Karpas-422 (cell line): ENCODE measurements at regions not wholly inside any gene's neighbourhood (a gene's known extent, or its start where the extent isn't known, plus 50 kb on each side); places are given as distances from the start of the nearest gene placed in this dataset.

Source experiments
- DNase-seq: peaks from one replicate; pipeline ENCODE4 v3.0.0-alpha.2; 2015
- H2AFZ ChIP-seq: fragments of 200-600 bp; sonication (generic); 2 replicates; pipeline ENCODE4 v1.6.1; 2014; ENCODE audit warnings: antibody characterized with exemption, low read length, mixed read lengths
- H3K27ac ChIP-seq: fragments of 200-600 bp; sonication (generic); 2 replicates; pipeline ENCODE4 v1.5.1; 2014; ENCODE audit warnings: mild to moderate bottlenecking, low read length, moderate library complexity
- H3K27me3 ChIP-seq: fragments of 200-600 bp; sonication (generic); 2 replicates; pipeline ENCODE4 v1.6.1; 2014; ENCODE audit warnings: low read length, mixed read lengths
- H3K36me3 ChIP-seq: fragments of 200-600 bp; sonication (generic); 2 replicates; pipeline ENCODE4 v1.6.1; 2014; ENCODE audit warnings: low read length, mixed read lengths; ENCODE audit not compliant: insufficient read depth
- H3K4me1 ChIP-seq: fragments of 200-600 bp; sonication (generic); 2 replicates; pipeline ENCODE4 v1.6.1; 2014; ENCODE audit warnings: mild to moderate bottlenecking, low read length, mixed read lengths
- H3K4me2 ChIP-seq: fragments of 200-600 bp; sonication (generic); 2 replicates; pipeline ENCODE4 v1.6.1; 2014; ENCODE audit warnings: low read length, low read depth, mild to moderate bottlenecking; ENCODE audit not compliant: poor library complexity, severe bottlenecking
- H3K4me3 ChIP-seq: fragments of 200-600 bp; sonication (generic); 2 replicates; pipeline ENCODE4 v1.5.1; 2014; ENCODE audit warnings: mild to moderate bottlenecking, antibody characterized with exemption, low read length, mixed read lengths
- H3K79me2 ChIP-seq: fragments of 200-600 bp; sonication (generic); 2 replicates; pipeline ENCODE4 v1.6.1; 2014; ENCODE audit warnings: mild to moderate bottlenecking, low read length, mixed read lengths
- H3K9ac ChIP-seq: fragments of 200-600 bp; sonication (generic); 2 replicates; pipeline ENCODE4 v1.6.0; 2014; ENCODE audit warnings: low read length
- H3K9me2 ChIP-seq: fragments of 200-600 bp; sonication (generic), shearing (Covaris generic); replicated peaks from 2 replicates; pipeline ENCODE4 v1.6.0; 2014; ENCODE audit warnings: mild to moderate bottlenecking, low read length, moderate library complexity; ENCODE audit not compliant: insufficient read depth
- H3K9me3 ChIP-seq: fragments of 300-700, 200-600 bp; sonication (generic); 2 replicates; pipeline ENCODE4 v1.6.1; 2014; ENCODE audit warnings: low read length, mixed read lengths
- H4K20me1 ChIP-seq: fragments of 200-600 bp; sonication (generic); 2 replicates; pipeline ENCODE4 v1.6.1; 2014; ENCODE audit warnings: mild to moderate bottlenecking, antibody characterized with exemption, low read length, low read depth; ENCODE audit not compliant: insufficient read depth

DNA sequence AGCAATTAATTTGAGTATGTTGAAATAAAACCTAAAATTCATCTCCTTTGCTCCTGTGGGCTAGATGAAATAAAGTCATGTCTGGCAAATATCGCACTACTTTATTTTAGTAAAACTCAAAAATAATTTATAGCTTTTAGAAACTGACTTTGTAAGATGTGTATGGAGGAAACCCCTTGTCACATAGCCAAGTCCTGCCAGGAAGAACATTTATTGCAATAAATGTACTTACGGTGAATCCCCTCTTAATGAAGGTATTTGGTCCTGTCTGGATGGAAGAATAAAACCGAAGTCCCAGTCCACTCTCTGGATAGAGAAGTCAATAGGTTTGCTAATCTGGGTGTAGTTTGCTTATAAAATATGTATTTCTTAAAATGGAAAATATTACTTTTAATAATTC, 1226.8 kb upstream of the MAP3K7 start:
- no peak overlapping the region for H3K27ac ChIP-seq
- H3K9me2 ChIP-seq, result no peaks in the 10 kb centered on the region
- no peaks in the 10 kb centered on the region for H3K79me2 ChIP-seq
- no peak overlapping the region for H2AFZ ChIP-seq
- H3K9me3 ChIP-seq, result peaks cover 10% of the 10 kb centered on the region; the same call in 1 of the 2 replicates
- no peak overlapping the region for H3K4me3 ChIP-seq
- DNase-seq, result no peak
- H3K27me3 ChIP-seq, result no peaks in the 10 kb centered on the region
- H3K4me1 ChIP-seq, result no peaks in the 10 kb centered on the region
- no peak overlapping the region for H3K9ac ChIP-seq
- no peak overlapping the region for H3K4me2 ChIP-seq
- H4K20me1 ChIP-seq, result no peaks in the 10 kb centered on the region
- H3K36me3 ChIP-seq, result no peaks in the 10 kb centered on the region

GRCh38 chr6:91812596-91813274, 1225.9 kb upstream of the MAP3K7 start:
- Histone ChIP-seq H3K4me2 (no peak overlapping the region), H3K9me3 (peaks cover 10% of the 10 kb centered on the region; the same call in 1 of the 2 replicates), H2AFZ (no peak overlapping the region), H3K36me3 (no peaks in the 10 kb centered on the region), H3K9me2 (no peaks in the 10 kb centered on the region), H3K27me3 (no peaks in the 10 kb centered on the region), H3K9ac (no peak overlapping the region), H3K4me3 (no peak overlapping the region), H3K79me2 (no peaks in the 10 kb centered on the region), H3K27ac (no peak overlapping the region), H3K4me1 (no peaks in the 10 kb centered on the region), H4K20me1 (no peaks in the 10 kb centered on the region)
- DNase-seq, result no peak

GRCh38 chr6:91804981-91805380, 1218.1 kb upstream of the MAP3K7 start:
- Histone ChIP-seq H3K27me3 (no peaks in the 10 kb centered on the region), H3K79me2 (no peaks in the 10 kb centered on the region), H3K4me3 (no peak overlapping the region), H3K4me2 (no peak overlapping the region), H3K4me1 (no peaks in the 10 kb centered on the region), H3K9me3 (peaks cover 23% of the 10 kb centered on the region), H3K9me2 (no peaks in the 10 kb centered on the region), H3K9ac (no peak overlapping the region), H2AFZ (no peak overlapping the region), H3K27ac (no peak overlapping the region), H3K36me3 (no peaks in the 10 kb centered on the region), H4K20me1 (no peaks in the 10 kb centered on the region)
- DNase-seq, result no peak

GRCh38 chr6:91802431-91802830, 1215.6 kb upstream of the MAP3K7 start:
- no peak overlapping the region for H3K9ac ChIP-seq
- no peak overlapping the region for H3K4me2 ChIP-seq
- no peak for DNase-seq
- no peaks in the 10 kb centered on the region for H4K20me1 ChIP-seq
- H3K36me3 ChIP-seq, result no peaks in the 10 kb centered on the region
- H3K27me3 ChIP-seq, result no peaks in the 10 kb centered on the region
- no peaks in the 10 kb centered on the region for H3K79me2 ChIP-seq
- H3K9me3 ChIP-seq, result peaks cover 27% of the 10 kb centered on the region
- H3K9me2 ChIP-seq, result no peaks in the 10 kb centered on the region
- no peak overlapping the region for H2AFZ ChIP-seq
- no peaks in the 10 kb centered on the region for H3K4me1 ChIP-seq
- no peak overlapping the region for H3K4me3 ChIP-seq
- H3K27ac ChIP-seq, result no peak overlapping the region

- no peaks in the 10 kb centered on the region for H3K9me2 ChIP-seq
Observed at GRCh38 chr6:91796603-91797002, 1209.7 kb upstream of the MAP3K7 start.

DNA sequence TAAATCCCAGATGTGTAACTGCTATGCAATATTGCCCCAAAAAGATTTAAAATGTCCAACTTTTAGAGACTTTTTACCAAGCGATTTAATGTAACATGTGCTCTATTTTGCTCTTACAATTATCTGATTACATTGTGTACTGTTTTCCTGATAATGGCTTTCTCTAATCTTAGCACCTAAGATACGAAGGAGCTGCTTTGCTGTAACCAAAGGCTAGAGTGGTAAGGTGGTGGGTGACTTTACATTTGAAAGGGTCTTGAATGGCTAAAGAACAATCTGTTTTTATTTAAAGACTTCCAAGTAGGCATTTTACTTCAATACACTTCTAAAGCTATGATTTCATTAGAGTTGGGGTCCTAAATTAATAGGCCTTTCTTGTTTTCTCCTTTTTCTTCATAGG, 1201.6 kb upstream of the MAP3K7 start:
- no peaks in the 10 kb centered on the region for H3K79me2 ChIP-seq
- peaks cover 13% of the 10 kb centered on the region for H3K9me3 ChIP-seq
- no peak overlapping the region for H2AFZ ChIP-seq
- H3K27ac ChIP-seq, result no peak overlapping the region
- H3K27me3 ChIP-seq, result no peaks in the 10 kb centered on the region
- no peak overlapping the region for H3K9ac ChIP-seq
- H3K9me2 ChIP-seq, result no peaks in the 10 kb centered on the region
- DNase-seq, result no peak
- no peak overlapping the region for H3K4me2 ChIP-seq
- H3K36me3 ChIP-seq, result no peaks in the 10 kb centered on the region
- H3K4me1 ChIP-seq, result no peaks in the 10 kb centered on the region
- no peak overlapping the region for H3K4me3 ChIP-seq
- H4K20me1 ChIP-seq, result no peaks in the 10 kb centered on the region

More at GRCh38 chr6:91796603-91797002, 1209.7 kb upstream of the MAP3K7 start:
- no peaks in the 10 kb centered on the region for H3K79me2 ChIP-seq
- H2AFZ ChIP-seq, result no peak overlapping the region
- no peaks in the 10 kb centered on the region for H3K36me3 ChIP-seq
- H3K9ac ChIP-seq, result no peak overlapping the region
- H3K4me3 ChIP-seq, result no peak overlapping the region
- H3K9me3 ChIP-seq, result peaks cover 11% of the 10 kb centered on the region; the same call in 1 of the 2 replicates
- H3K4me1 ChIP-seq, result no peaks in the 10 kb centered on the region
- no peak overlapping the region for H3K4me2 ChIP-seq
- no peak overlapping the region for H3K27ac ChIP-seq
- no peak for DNase-seq
- H4K20me1 ChIP-seq, result no peaks in the 10 kb centered on the region
- no peaks in the 10 kb centered on the region for H3K27me3 ChIP-seq

DNA sequence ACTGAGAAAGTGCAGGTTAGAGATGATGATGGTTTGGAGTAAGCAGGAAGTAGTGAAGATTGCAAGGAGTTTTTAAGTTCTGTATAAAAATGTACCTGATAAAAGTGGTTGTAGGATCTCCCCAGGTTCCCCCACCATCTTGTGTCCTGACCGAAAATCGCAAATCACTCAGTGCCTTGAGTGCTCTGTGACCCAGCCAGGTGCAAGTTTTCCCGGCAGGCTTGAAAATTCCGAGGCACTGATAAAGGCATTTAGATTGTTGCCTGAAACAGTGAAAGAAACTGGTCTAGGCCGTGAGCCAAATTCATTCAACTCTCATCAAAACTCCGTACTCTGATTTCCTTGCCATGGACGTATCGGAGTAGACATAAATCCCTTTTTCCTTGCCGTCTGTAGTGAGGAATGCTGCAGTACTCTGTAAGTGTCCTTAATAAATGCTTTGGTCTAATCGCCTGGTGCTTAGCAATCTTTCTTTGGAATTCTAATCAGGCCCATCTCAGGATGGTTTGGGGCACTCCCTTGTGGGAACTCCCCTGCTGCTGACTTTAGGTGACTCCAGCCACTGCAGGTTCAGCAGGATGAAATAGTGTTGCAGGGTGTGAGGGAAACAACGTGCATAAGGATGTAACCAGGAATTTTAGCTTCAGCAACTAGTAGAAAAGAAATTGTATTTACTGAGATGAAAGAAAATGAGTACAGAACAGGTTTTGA, 1199.8 kb upstream of the MAP3K7 start:
- no peak overlapping the region for H3K4me3 ChIP-seq
- no peak overlapping the region for H3K27ac ChIP-seq
- no peak for DNase-seq
- H4K20me1 ChIP-seq, result no peaks in the 10 kb centered on the region
- peaks cover 25% of the 10 kb centered on the region for H3K9me3 ChIP-seq
- no peak overlapping the region for H2AFZ ChIP-seq
- H3K4me2 ChIP-seq, result no peak overlapping the region
- H3K9ac ChIP-seq, result no peak overlapping the region
- H3K36me3 ChIP-seq, result no peaks in the 10 kb centered on the region
- H3K27me3 ChIP-seq, result no peaks in the 10 kb centered on the region
- no peaks in the 10 kb centered on the region for H3K4me1 ChIP-seq
- H3K9me2 ChIP-seq, result no peaks in the 10 kb centered on the region
- no peaks in the 10 kb centered on the region for H3K79me2 ChIP-seq

- H3K27ac ChIP-seq, result no peak overlapping the region
- no peaks in the 10 kb centered on the region for H3K4me1 ChIP-seq
- no peaks in the 10 kb centered on the region for H4K20me1 ChIP-seq
- no peak overlapping the region for H3K9ac ChIP-seq
- H3K9me3 ChIP-seq, result peaks cover 40% of the 10 kb centered on the region
- H3K27me3 ChIP-seq, result no peaks in the 10 kb centered on the region
- no peaks in the 10 kb centered on the region for H3K36me3 ChIP-seq
- DNase-seq, result no peak
- no peak overlapping the region for H3K4me3 ChIP-seq
- no peak overlapping the region for H2AFZ ChIP-seq
- no peaks in the 10 kb centered on the region for H3K9me2 ChIP-seq
- no peak overlapping the region for H3K4me2 ChIP-seq
- H3K79me2 ChIP-seq, result no peaks in the 10 kb centered on the region
Observed at GRCh38 chr6:91782802-91783201, 1195.9 kb upstream of the MAP3K7 start.
